ENCODE measurements at regions not wholly inside any gene's neighbourhood (a gene's known extent, or its start where the extent isn't known, plus 50 kb on each side); places are given as distances from the start of the nearest gene placed in this dataset.

DNA sequence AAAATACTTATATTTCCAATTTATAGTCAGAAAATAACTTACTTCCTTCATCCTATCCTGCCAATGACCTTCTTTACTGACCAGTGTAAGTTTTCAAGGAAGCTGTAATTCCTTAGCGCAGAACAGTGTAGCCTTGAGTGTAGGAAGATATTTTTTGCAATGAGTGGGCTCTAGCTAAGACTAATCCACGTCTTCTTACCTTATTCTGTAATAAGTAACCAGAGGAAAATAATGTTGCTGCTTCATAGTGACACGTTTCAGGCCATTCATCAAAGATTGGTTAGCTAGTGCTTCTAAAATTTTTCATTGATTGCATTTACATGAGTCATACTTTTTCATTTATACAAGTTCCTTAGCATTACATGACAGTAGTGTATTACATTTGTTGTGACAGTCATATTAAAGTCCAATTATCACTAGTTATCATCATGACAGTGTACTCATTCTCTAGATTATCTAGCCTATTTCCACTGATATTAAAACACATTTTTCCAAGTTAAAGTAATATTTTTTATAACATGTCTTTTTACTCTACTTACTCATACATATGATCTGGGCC is 403.8 kb upstream of the EPHA3 start:
- Histone ChIP-seq H3K27me3 (no peaks in the 10 kb centered on the region), H3K36me3 (no peaks in the 10 kb centered on the region), H3K4me1 (no peaks in the 10 kb centered on the region), H3K9me3 (no peaks in the 10 kb centered on the region; the same call in 1 of the 2 replicates), H3K4me3 (ENCODE audit: low read depth, low read length) (no peak overlapping the region)
- TF ChIP-seq, protein P1, sequence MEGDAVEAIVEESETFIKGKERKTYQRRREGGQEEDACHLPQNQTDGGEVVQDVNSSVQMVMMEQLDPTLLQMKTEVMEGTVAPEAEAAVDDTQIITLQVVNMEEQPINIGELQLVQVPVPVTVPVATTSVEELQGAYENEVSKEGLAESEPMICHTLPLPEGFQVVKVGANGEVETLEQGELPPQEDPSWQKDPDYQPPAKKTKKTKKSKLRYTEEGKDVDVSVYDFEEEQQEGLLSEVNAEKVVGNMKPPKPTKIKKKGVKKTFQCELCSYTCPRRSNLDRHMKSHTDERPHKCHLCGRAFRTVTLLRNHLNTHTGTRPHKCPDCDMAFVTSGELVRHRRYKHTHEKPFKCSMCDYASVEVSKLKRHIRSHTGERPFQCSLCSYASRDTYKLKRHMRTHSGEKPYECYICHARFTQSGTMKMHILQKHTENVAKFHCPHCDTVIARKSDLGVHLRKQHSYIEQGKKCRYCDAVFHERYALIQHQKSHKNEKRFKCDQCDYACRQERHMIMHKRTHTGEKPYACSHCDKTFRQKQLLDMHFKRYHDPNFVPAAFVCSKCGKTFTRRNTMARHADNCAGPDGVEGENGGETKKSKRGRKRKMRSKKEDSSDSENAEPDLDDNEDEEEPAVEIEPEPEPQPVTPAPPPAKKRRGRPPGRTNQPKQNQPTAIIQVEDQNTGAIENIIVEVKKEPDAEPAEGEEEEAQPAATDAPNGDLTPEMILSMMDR (IDR thresholded peaks at IDR 0.05; ENCODE audit: low read depth, low read length), result no peak
- no peak for DNase-seq

DNA sequence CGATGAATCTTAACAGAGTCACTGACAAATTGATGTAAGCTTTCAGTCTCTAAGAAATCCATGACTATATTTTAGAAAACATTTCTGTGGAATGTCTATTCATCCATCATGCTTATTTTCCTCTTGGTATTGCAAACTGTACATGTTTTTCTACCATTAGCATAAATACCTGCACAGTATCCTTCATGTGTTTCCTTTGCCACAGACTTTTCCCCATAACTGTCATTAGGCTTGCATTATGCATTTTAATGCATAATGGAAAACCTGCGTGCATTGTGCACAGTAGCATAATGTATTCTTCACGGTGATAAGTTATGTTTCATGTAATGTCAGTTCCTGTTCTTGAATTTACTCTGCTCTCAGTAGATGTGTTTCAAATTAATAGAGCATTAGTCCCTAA is 403.1 kb upstream of the EPHA3 start:
- Histone ChIP-seq H3K4me3 (ENCODE audit: low read depth, low read length) (no peak overlapping the region), H3K9me3 (no peaks in the 10 kb centered on the region; the same call in 1 of the 2 replicates), H3K4me1 (no peaks in the 10 kb centered on the region), H3K27me3 (no peaks in the 10 kb centered on the region), H3K36me3 (no peaks in the 10 kb centered on the region)
- no peak for DNase-seq
- TF ChIP-seq, protein P1 (IDR thresholded peaks at IDR 0.05; ENCODE audit: low read depth, low read length), result no peak

DNA sequence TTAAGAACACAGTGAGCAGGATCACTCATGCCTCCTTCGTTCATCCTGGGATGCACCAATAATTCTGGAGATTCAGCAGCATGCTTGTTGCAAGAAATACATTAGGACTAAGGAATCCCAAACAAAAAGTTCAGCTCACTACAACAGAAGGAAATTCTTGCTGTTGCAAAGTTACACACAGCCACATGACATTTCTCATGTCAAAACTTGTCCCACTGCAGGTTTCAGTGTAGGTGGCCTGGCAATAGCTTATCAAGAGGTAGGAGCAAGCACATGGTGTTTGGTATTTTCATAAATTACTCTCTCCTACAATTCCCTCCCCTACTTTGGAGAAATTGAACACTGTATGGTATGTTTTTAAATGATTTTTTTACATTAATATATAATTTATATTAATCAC is 399.6 kb upstream of the EPHA3 start:
- no peaks in the 10 kb centered on the region; the same call in 1 of the 2 replicates for H3K9me3 ChIP-seq
- no peaks in the 10 kb centered on the region for H3K27me3 ChIP-seq
- no peak overlapping the region for H3K4me3 ChIP-seq (ENCODE audit: low read depth, low read length)
- H3K36me3 ChIP-seq, result no peaks in the 10 kb centered on the region
- TF ChIP-seq, protein P1 (IDR thresholded peaks at IDR 0.05; ENCODE audit: low read depth, low read length), result no peak
- H3K4me1 ChIP-seq, result no peaks in the 10 kb centered on the region
- no peak for DNase-seq

DNA sequence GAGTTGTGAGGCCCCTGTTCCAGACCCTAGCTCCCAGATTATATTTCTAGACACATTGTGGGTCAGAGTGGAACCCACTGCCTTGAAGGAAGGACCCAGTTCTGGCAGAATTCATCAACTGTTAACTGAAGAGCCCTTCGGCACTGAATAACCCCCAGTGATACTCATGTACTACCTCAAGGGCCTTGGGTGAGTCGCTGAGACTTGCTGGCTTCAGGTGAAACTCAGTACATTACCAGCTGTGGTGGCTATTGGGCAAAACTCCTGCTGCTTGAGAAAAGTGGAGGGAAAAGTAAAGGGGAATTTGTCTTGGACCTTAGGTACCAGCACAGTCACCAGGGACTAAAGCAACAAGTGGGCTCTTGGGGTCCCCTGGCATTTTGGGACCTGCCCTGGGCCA is 394.9 kb upstream of the EPHA3 start:
- TF ChIP-seq, protein P1 (IDR thresholded peaks at IDR 0.05; ENCODE audit: low read depth, low read length), result no peak
- no peaks in the 10 kb centered on the region for H3K27me3 ChIP-seq
- H3K9me3 ChIP-seq, result peaks cover 3% of the 10 kb centered on the region
- no peak overlapping the region for H3K4me3 ChIP-seq (ENCODE audit: low read depth, low read length)
- no peak for DNase-seq
- no peaks in the 10 kb centered on the region for H3K4me1 ChIP-seq
- H3K36me3 ChIP-seq, result no peaks in the 10 kb centered on the region

DNA sequence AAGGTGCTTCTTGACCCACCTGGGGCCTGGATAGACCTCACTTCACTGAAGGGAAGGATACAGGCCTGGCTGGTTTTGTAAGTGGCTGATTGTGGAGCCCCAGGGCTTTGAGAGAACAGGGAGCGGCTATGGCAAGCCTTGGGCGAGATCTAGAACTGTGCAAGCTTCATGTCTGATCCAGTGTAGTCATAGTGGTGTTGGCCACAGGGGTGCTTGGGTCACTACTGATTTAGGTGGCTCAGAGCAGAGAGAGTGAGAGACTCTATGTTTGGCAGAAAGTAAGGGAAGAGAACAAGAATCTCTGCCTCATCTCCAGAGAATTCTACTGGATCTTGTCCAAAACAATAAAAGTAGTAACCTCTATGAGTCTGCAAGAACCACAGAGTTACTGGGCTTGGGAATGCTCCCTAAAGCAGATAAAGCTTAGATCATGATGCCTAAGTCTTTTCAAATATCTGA is 394.2 kb upstream of the EPHA3 start:
- no peaks in the 10 kb centered on the region for H3K36me3 ChIP-seq
- TF ChIP-seq, protein P1 (IDR thresholded peaks at IDR 0.05; ENCODE audit: low read depth, low read length), result no peak

DNA sequence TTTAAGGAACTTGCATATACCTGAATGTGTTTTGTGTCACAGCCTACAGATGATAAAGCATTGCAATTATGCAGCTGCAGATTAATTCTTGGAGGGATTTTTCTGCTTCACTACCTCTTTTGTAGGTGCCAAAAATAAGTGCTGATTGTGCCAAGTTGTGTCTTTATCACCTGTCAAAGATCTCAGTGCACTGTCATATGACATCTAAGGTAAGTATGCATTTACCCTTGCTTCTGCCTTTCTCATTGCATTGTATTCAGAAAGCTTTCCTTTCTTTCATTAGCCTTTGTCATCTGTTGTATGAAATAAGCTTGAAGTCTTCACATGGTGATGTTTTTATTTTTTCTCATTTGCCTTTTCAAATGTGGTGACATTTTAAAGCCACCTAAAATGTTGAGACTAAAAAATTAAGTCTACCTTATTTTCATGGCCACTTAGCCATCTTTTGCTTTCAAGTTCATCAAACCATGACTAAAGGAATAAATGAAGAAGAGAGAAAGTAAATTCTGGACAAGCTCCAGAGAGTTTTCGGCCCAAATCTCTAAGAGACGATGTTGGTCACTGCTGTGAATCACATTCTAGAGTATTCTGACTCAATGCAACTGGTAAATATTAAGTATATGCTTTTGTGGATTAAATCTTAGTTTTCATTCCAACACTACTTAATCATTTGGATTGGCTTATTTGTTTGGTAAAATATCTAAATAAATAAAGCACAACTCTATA is 381.8 kb upstream of the EPHA3 start:
- H3K9me3 ChIP-seq, result no peaks in the 10 kb centered on the region
- TF ChIP-seq, protein P1 (IDR thresholded peaks at IDR 0.05; ENCODE audit: low read depth, low read length), result no peak
- no peak for DNase-seq
- H3K4me3 ChIP-seq (ENCODE audit: low read depth, low read length), result no peak overlapping the region
- no peaks in the 10 kb centered on the region for H3K4me1 ChIP-seq
- H3K36me3 ChIP-seq, result no peaks in the 10 kb centered on the region
- no peaks in the 10 kb centered on the region for H3K27me3 ChIP-seq

More for the DNA sequence above, 394.2 kb upstream of the EPHA3 start:
- H3K4me3 ChIP-seq (ENCODE audit: low read depth, low read length), result no peak overlapping the region
- H3K4me1 ChIP-seq, result no peaks in the 10 kb centered on the region
- H3K27me3 ChIP-seq, result no peaks in the 10 kb centered on the region
- peaks cover 3% of the 10 kb centered on the region for H3K9me3 ChIP-seq
- no peak for DNase-seq

Data from BE2C (cell line).